GOT3 (cell line): ENCODE measurements at regions not wholly inside any gene's neighbourhood (a gene's known extent, or its start where the extent isn't known, plus 50 kb on each side); places are given as distances from the start of the nearest gene placed in this dataset.

Experiments used
- DNase-seq: peaks from one replicate; lab custom pipeline; 2025; ENCODE audit warnings: mixed read lengths; lab: John Stamatoyannopoulos, UW

GRCh38 chr4:112894951-112895350 lies 154.5 kb upstream of the ANK2 start:
- DNase-seq = no peak

- DNase-seq = no peak
Observed at GRCh38 chr4:112895811-112896608, 153.4 kb upstream of the ANK2 start.

- DNase-seq = no peak
Observed at GRCh38 chr4:112896609-112897190, 152.8 kb upstream of the ANK2 start.

GRCh38 chr4:112897543-112897942 lies 151.9 kb upstream of the ANK2 start:
- DNase-seq = no peak

GRCh38 chr4:112898357-112899141 lies 150.9 kb upstream of the ANK2 start:
- DNase-seq = no peak

GRCh38 chr4:112900416-112900815 lies 149.0 kb upstream of the ANK2 start:
- DNase-seq = no peak

- DNase-seq = no peak
Observed at GRCh38 chr4:112901962-112902411, 147.5 kb upstream of the ANK2 start.

GRCh38 chr4:112905728-112906127 lies 143.7 kb upstream of the ANK2 start:
- DNase-seq = no peak

- no peak for DNase-seq
Observed at GRCh38 chr4:112908511-112908910, 140.9 kb upstream of the ANK2 start.

GRCh38 chr4:112910109-112910736 lies 139.2 kb upstream of the ANK2 start:
- DNase-seq = no peak

GRCh38 chr4:112916868-112917267 lies 132.6 kb upstream of the ANK2 start:
- DNase-seq = no peak

GRCh38 chr4:112923516-112923915 lies 125.9 kb upstream of the ANK2 start:
- DNase-seq = no peak

GRCh38 chr4:112926819-112927218 lies 122.6 kb upstream of the ANK2 start:
- no peak for DNase-seq

GRCh38 chr4:112927544-112927943 lies 121.9 kb upstream of the ANK2 start:
- DNase-seq = no peak

- no peak for DNase-seq
Observed at GRCh38 chr4:112931001-112931400, 118.5 kb upstream of the ANK2 start.

- no peak for DNase-seq
Observed at GRCh38 chr4:112933790-112934189, 115.7 kb upstream of the ANK2 start.

- no peak for DNase-seq
Observed at GRCh38 chr4:112938461-112939058, 110.9 kb upstream of the ANK2 start.

- DNase-seq = no peak
Observed at GRCh38 chr4:112939901-112940300, 109.6 kb upstream of the ANK2 start.

- DNase-seq = no peak
Observed at GRCh38 chr4:112940336-112940735, 109.1 kb upstream of the ANK2 start.

- no peak for DNase-seq
Observed at GRCh38 chr4:112942077-112942476, 107.4 kb upstream of the ANK2 start.

- DNase-seq = no peak
Observed at GRCh38 chr4:112942997-112943396, 106.5 kb upstream of the ANK2 start.

- no peak for DNase-seq
Observed at GRCh38 chr4:112944006-112944405, 105.4 kb upstream of the ANK2 start.
